ENCODE measurements at regions not wholly inside any gene's neighbourhood (a gene's known extent, or its start where the extent isn't known, plus 50 kb on each side); places are given as distances from the start of the nearest gene placed in this dataset.
A peak's percentile ranks its signal among the peaks of the same experiment; 100 is the strongest.
"Not testable (repeated sequence)": the region's sequence is repeated elsewhere in the genome, so short reads cannot be mapped to it uniquely, and the experiment has no call there.

GRCh38 chr6:19612672-19613466, 224.3 kb upstream of the ID4 start:
- not testable (repeated sequence) for DNase-seq (ENCODE audit: low spot score)

GRCh38 chr6:19613678-19614077, 223.5 kb upstream of the ID4 start:
- no peak for DNase-seq (ENCODE audit: low spot score)

- no peak for DNase-seq (ENCODE audit: low spot score)
These were observed 221.1 kb upstream of the ID4 start for GRCh38 chr6:19616022-19616421.

- no peak for DNase-seq (ENCODE audit: low spot score)
These were observed 204.9 kb upstream of the ID4 start for GRCh38 chr6:19632230-19632629.

- no peak for DNase-seq (ENCODE audit: low spot score)
These were observed 204.4 kb upstream of the ID4 start for GRCh38 chr6:19632786-19633185.

- DNase-seq (ENCODE audit: low spot score), result no peak
These were observed 201.4 kb upstream of the ID4 start for GRCh38 chr6:19635728-19636127.

GRCh38 chr6:19637010-19637409, 200.2 kb upstream of the ID4 start:
- no peak for DNase-seq (ENCODE audit: low spot score)

GRCh38 chr6:19638931-19639330, 198.2 kb upstream of the ID4 start:
- no peak for DNase-seq (ENCODE audit: low spot score)

GRCh38 chr6:19643287-19643686, 193.9 kb upstream of the ID4 start:
- DNase-seq (ENCODE audit: low spot score), result no peak

- DNase-seq (ENCODE audit: low spot score), result no peak
These were observed 193.5 kb upstream of the ID4 start for GRCh38 chr6:19643713-19644112.

- no peak for DNase-seq (ENCODE audit: low spot score)
These were observed 181.4 kb upstream of the ID4 start for GRCh38 chr6:19655744-19656143.

GRCh38 chr6:19660123-19660910, 176.9 kb upstream of the ID4 start:
- DNase-seq (ENCODE audit: low spot score), result no peak

GRCh38 chr6:19662911-19663310, 174.3 kb upstream of the ID4 start:
- DNase-seq (ENCODE audit: low spot score), result no peak

- DNase-seq (ENCODE audit: low spot score), result no peak
These were observed 173.7 kb upstream of the ID4 start for GRCh38 chr6:19663479-19663878.

- DNase-seq (ENCODE audit: low spot score), result no peak
These were observed 173.1 kb upstream of the ID4 start for GRCh38 chr6:19664050-19664449.

- DNase-seq (ENCODE audit: low spot score), result no peak
These were observed 172.1 kb upstream of the ID4 start for GRCh38 chr6:19664878-19665612.

- DNase-seq (ENCODE audit: low spot score), result no peak
These were observed 171.6 kb upstream of the ID4 start for GRCh38 chr6:19665613-19665909.

GRCh38 chr6:19668710-19669109, 168.5 kb upstream of the ID4 start:
- DNase-seq (ENCODE audit: low spot score), result peak; percentile 65

GRCh38 chr6:19669206-19669605, 168.0 kb upstream of the ID4 start:
- DNase-seq (ENCODE audit: low spot score), result peak; percentile 32

- DNase-seq (ENCODE audit: low spot score), result no peak
These were observed 154.3 kb upstream of the ID4 start for GRCh38 chr6:19682859-19683258.

- DNase-seq (ENCODE audit: low spot score), result no peak
These were observed 146.7 kb upstream of the ID4 start for GRCh38 chr6:19690325-19691075.

GRCh38 chr6:19691465-19692167, 145.6 kb upstream of the ID4 start:
- peak; percentile 29 for DNase-seq (ENCODE audit: low spot score)

Measured in hepatic stellate cell (primary cell).